Bronchial epithelial cell (primary cell): ENCODE measurements at regions not wholly inside any gene's neighbourhood (a gene's known extent, or its start where the extent isn't known, plus 50 kb on each side); places are given as distances from the start of the nearest gene placed in this dataset.

Experiments
- DNase-seq: peaks from one replicate; pipeline ENCODE4 v3.0.0-alpha.2; 2010; ENCODE audit warnings: low read depth
- FAIRE-seq: peaks from 2 replicates; lab custom pipeline; 2011; peaks lifted over from hg19 to GRCh38; lab: Jason Lieb, UNC
- H3K27me3 ChIP-seq: 2 replicates; pipeline ENCODE4 v1.5.1; 2011; ENCODE audit warnings: low read length; ENCODE audit not compliant: control insufficient read depth, insufficient read depth
- H3K36me3 ChIP-seq: 2 replicates; pipeline ENCODE4 v1.5.1; 2011; ENCODE audit warnings: low read length; ENCODE audit not compliant: control insufficient read depth, insufficient read depth
- H3K4me3 ChIP-seq: 2 replicates; pipeline ENCODE4 v1.5.1; 2011; ENCODE audit warnings: mild to moderate bottlenecking, low read depth, low read length, control low read depth
- CTCF ChIP-seq: IDR thresholded peaks from 2 replicates; pipeline ENCODE4 v1.5.1; 2011; ENCODE audit warnings: mild to moderate bottlenecking, moderate library complexity, low read length, control low read depth, inconsistent platforms; ENCODE audit not compliant: insufficient read depth, severe bottlenecking

- DNase-seq, result no peak
- Histone ChIP-seq H3K4me3 (no peak overlapping the region), H3K27me3 (no peaks in the 10 kb centered on the region), H3K36me3 (no peaks in the 10 kb centered on the region)
- no peak for FAIRE-seq
- TF ChIP-seq CTCF, result no peak
Observed at GRCh38 chr4:116397714-116398113, 687.7 kb downstream of the TRAM1L1 start.

- H3K4me3 ChIP-seq, result no peak overlapping the region
- no peak for DNase-seq
- no peak for FAIRE-seq
- no peaks in the 10 kb centered on the region for H3K27me3 ChIP-seq
- no peak for TF ChIP-seq CTCF
- no peaks in the 10 kb centered on the region for H3K36me3 ChIP-seq
Observed at GRCh38 chr4:116397291-116397690, 688.1 kb downstream of the TRAM1L1 start.

GRCh38 chr4:116395408-116395807, 690.0 kb downstream of the TRAM1L1 start:
- FAIRE-seq (no peak), DNase-seq (no peak)
- no peaks in the 10 kb centered on the region for H3K27me3 ChIP-seq
- no peak for TF ChIP-seq CTCF
- H3K36me3 ChIP-seq, result no peaks in the 10 kb centered on the region
- H3K4me3 ChIP-seq, result no peak overlapping the region

GRCh38 chr4:116391020-116391419, 694.4 kb downstream of the TRAM1L1 start:
- no peak for TF ChIP-seq CTCF
- FAIRE-seq, result no peak
- no peak for DNase-seq
- H3K36me3 ChIP-seq, result no peaks in the 10 kb centered on the region
- no peaks in the 10 kb centered on the region for H3K27me3 ChIP-seq
- H3K4me3 ChIP-seq, result no peak overlapping the region

GRCh38 chr4:116389139-116389538, 696.2 kb downstream of the TRAM1L1 start:
- FAIRE-seq, result no peak
- Histone ChIP-seq H3K4me3 (no peak overlapping the region), H3K27me3 (no peaks in the 10 kb centered on the region), H3K36me3 (no peaks in the 10 kb centered on the region)
- no peak for DNase-seq
- TF ChIP-seq CTCF, result no peak

- TF ChIP-seq CTCF, result no peak
- Histone ChIP-seq H3K36me3 (no peaks in the 10 kb centered on the region), H3K4me3 (no peak overlapping the region), H3K27me3 (no peaks in the 10 kb centered on the region)
- DNase-seq, result no peak
- no peak for FAIRE-seq
Observed at GRCh38 chr4:116387937-116388474, 697.4 kb downstream of the TRAM1L1 start.
